Gastroesophageal sphincter (tissue), 4 donors: ENCODE measurements at regions not wholly inside any gene's neighbourhood (a gene's known extent, or its start where the extent isn't known, plus 50 kb on each side); places are given as distances from the start of the nearest gene placed in this dataset.

ENCODE experiments used
- ATAC-seq: fragments of 150-250 bp; one replicate; pipeline ENCODE4 v1.9.1; 2016; ENCODE audit warnings: mild to moderate bottlenecking, moderate library complexity
- H3K27ac ChIP-seq, 4 donors: fragments of 200-600 bp; sonication (generic) in 3 of 4; 1 replicate in 3 of 4; 2 replicates in 1 of 4; pipeline ENCODE4 v1.5.1; 2016 to 2019
- H3K27me3 ChIP-seq: fragments of 200-600 bp; sonication (generic); one replicate; pipeline ENCODE4 v1.5.1; 2019
- H3K36me3 ChIP-seq, 2 donors: fragments of 200-600 bp; sonication (generic); one replicate each; pipeline ENCODE4 v1.5.1; 2019; ENCODE audit warnings: control low read depth in 1 of 2
- H3K4me1 ChIP-seq, 3 donors: fragments of 200-600 bp; sonication (generic); 1 replicate in 2 of 3; 2 replicates in 1 of 3; pipeline ENCODE4 v1.5.1; 2016 to 2019; ENCODE audit warnings: control low read depth in 2 of 3
- H3K4me3 ChIP-seq, 2 donors: fragments of 200-600 bp; sonication (generic); one replicate each; pipeline ENCODE4 v1.5.1; 2019; ENCODE audit warnings: mild to moderate bottlenecking in 1 of 2, moderate library complexity in 1 of 2
- H3K9me3 ChIP-seq, 3 donors: fragments of 200-600 bp; sonication (generic); one replicate each; pipeline ENCODE4 v1.5.1; 2017 to 2019; ENCODE audit warnings: control low read depth in 2 of 3
- CTCF ChIP-seq, 4 experiments: fragments of 200-600 bp in 2 of 4; fragments of 450-650 bp in 2 of 4; sonication (generic) in 1 of 4; IDR thresholded peaks; one replicate each; pipeline ENCODE4 v1.5.1; 2017 to 2019; ENCODE audit warnings: antibody characterized with exemption in 4 of 4, mild to moderate bottlenecking in 2 of 4, moderate library complexity in 2 of 4
- EP300 ChIP-seq: sonication (generic); formaldehyde crosslinking; IDR thresholded peaks from one replicate; pipeline ENCODE4 v1.6.1; 2017; ENCODE audit warnings: antibody characterized with exemption, mild to moderate bottlenecking
- POLR2A ChIP-seq, 2 donors: fragments of 450-650 bp; IDR thresholded peaks; one replicate each; pipeline ENCODE4 v1.6.1; 2017; ENCODE audit warnings: antibody characterized with exemption in 2 of 2, mild to moderate bottlenecking in 2 of 2, moderate library complexity in 1 of 2
- POLR2AphosphoS5 ChIP-seq: sonication (generic); formaldehyde crosslinking; IDR thresholded peaks from one replicate; pipeline ENCODE4 v1.6.1; 2017; ENCODE audit warnings: antibody characterized with exemption
- WGBS, 2 donors: methylation state at CpG; one replicate each; pipeline ENCODE4 v1.1.5; 2018; ENCODE audit warnings: low coverage in 1 of 2; 5-methylcytosine and 5-hydroxymethylcytosine counted together

GRCh38 chr4:11831739-11832138 lies 403.0 kb upstream of the HS3ST1 start:
- Histone ChIP-seq H3K4me1 (no peaks in the 10 kb centered on the region), H3K27me3 (no peaks in the 10 kb centered on the region), H3K27ac (no peak overlapping the region), H3K9me3 (no peaks in the 10 kb centered on the region), H3K36me3 (no peaks in the 10 kb centered on the region), H3K4me3 (no peak overlapping the region)
- TF ChIP-seq POLR2A (IDR thresholded peaks at IDR 0.05): no peak
- no peak for TF ChIP-seq EP300
- no peak for TF ChIP-seq POLR2AphosphoS5
- no peak for TF ChIP-seq CTCF (IDR thresholded peaks at IDR 0.05)
- 1 to 5% methylated on average over 5 of the region's 5 CpGs for WGBS, 2 donors
- ATAC-seq: no peak

- WGBS, 2 donors: 66 to 80% methylated on average over 2 of the region's 2 CpGs
- no peaks in the 10 kb centered on the region for H3K4me1 ChIP-seq
- H3K9me3 ChIP-seq: peaks cover 0 to 8% (median 0%) of the 10 kb centered on the region in 3 donors
- no peaks in the 10 kb centered on the region for H3K36me3 ChIP-seq
- H3K4me3 ChIP-seq: no peak overlapping the region
- no peaks in the 10 kb centered on the region for H3K27me3 ChIP-seq
- TF ChIP-seq CTCF (IDR thresholded peaks at IDR 0.05) (no peak), POLR2A (IDR thresholded peaks at IDR 0.05) (no peak), EP300 (no peak), POLR2AphosphoS5 (no peak)
- ATAC-seq: no peak
- H3K27ac ChIP-seq: no peak overlapping the region
These were observed 395.9 kb upstream of the HS3ST1 start for GRCh38 chr4:11824566-11824965.

- Histone ChIP-seq H3K9me3 (peaks cover 0 to 8% (median 0%) of the 10 kb centered on the region in 3 donors), H3K4me1 (no peaks in the 10 kb centered on the region), H3K27ac (no peak overlapping the region), H3K36me3 (no peaks in the 10 kb centered on the region), H3K27me3 (no peaks in the 10 kb centered on the region), H3K4me3 (no peak overlapping the region)
- ATAC-seq: no peak
- 41 to 50% methylated on average over 2 of the region's 2 CpGs for WGBS, 2 donors
- no peak for TF ChIP-seq POLR2AphosphoS5
- TF ChIP-seq POLR2A (IDR thresholded peaks at IDR 0.05): no peak
- TF ChIP-seq EP300: no peak
- TF ChIP-seq CTCF (IDR thresholded peaks at IDR 0.05): no peak
These were observed 393.2 kb upstream of the HS3ST1 start for GRCh38 chr4:11821772-11822430.

GRCh38 chr4:11817088-11817487 lies 388.4 kb upstream of the HS3ST1 start:
- Histone ChIP-seq H3K27me3 (no peaks in the 10 kb centered on the region), H3K36me3 (no peaks in the 10 kb centered on the region), H3K4me3 (no peak overlapping the region), H3K4me1 (no peaks in the 10 kb centered on the region), H3K27ac (no peak overlapping the region), H3K9me3 (no peaks in the 10 kb centered on the region)
- no peak for TF ChIP-seq POLR2A (IDR thresholded peaks at IDR 0.05)
- no peak for TF ChIP-seq EP300
- no peak for TF ChIP-seq CTCF (IDR thresholded peaks at IDR 0.05)
- TF ChIP-seq POLR2AphosphoS5: no peak
- ATAC-seq: no peak

- H3K27me3 ChIP-seq: no peaks in the 10 kb centered on the region
- WGBS, 2 donors: 65 to 74% methylated on average over 2 of the region's 2 CpGs
- H3K4me1 ChIP-seq: no peaks in the 10 kb centered on the region
- H3K36me3 ChIP-seq: no peaks in the 10 kb centered on the region
- H3K4me3 ChIP-seq: no peak overlapping the region
- ATAC-seq: no peak
- no peaks in the 10 kb centered on the region for H3K9me3 ChIP-seq
- no peak overlapping the region for H3K27ac ChIP-seq
- TF ChIP-seq CTCF (IDR thresholded peaks at IDR 0.05) (no peak), EP300 (no peak)
These were observed 386.1 kb upstream of the HS3ST1 start for GRCh38 chr4:11814758-11815157.
